Loucy (cell line): ENCODE measurements at regions not wholly inside any gene's neighbourhood (a gene's known extent, or its start where the extent isn't known, plus 50 kb on each side); places are given as distances from the start of the nearest gene placed in this dataset.

Source experiments
- H2AFZ ChIP-seq: fragments of 200-600 bp; sonication (generic); 2 replicates; pipeline ENCODE4 v1.6.0; 2016; ENCODE audit warnings: antibody characterized with exemption, mild to moderate bottlenecking, low read length, moderate library complexity
- H3F3A ChIP-seq: fragments of 200-600 bp; 2 replicates; pipeline ENCODE4 v1.6.0; 2016; ENCODE audit warnings: antibody characterized with exemption, low read depth, mild to moderate bottlenecking
- H3K27me3 ChIP-seq: fragments of 200-600 bp; sonication (generic); 2 replicates; pipeline ENCODE4 v1.6.1; 2014; ENCODE audit warnings: low read length, mild to moderate bottlenecking; ENCODE audit not compliant: insufficient read depth, poor library complexity, severe bottlenecking
- H3K36me3 ChIP-seq: fragments of 200-600 bp; sonication (generic); 2 replicates; pipeline ENCODE4 v1.6.1; 2016; ENCODE audit warnings: low read length; ENCODE audit not compliant: insufficient read depth
- H3K4me1 ChIP-seq: fragments of 200-600 bp; sonication (generic); 2 replicates; pipeline ENCODE4 v1.5.1; 2014; ENCODE audit warnings: low read length, mild to moderate bottlenecking; ENCODE audit not compliant: insufficient read depth, poor library complexity, severe bottlenecking
- H3K4me2 ChIP-seq: fragments of 200-600 bp; sonication (generic); 2 replicates; pipeline ENCODE4 v1.6.0; 2014; ENCODE audit warnings: antibody characterized with exemption, low read length, low read depth, mild to moderate bottlenecking; ENCODE audit not compliant: poor library complexity, severe bottlenecking
- H3K4me3 ChIP-seq: fragments of 200-600 bp; sonication (generic); 2 replicates; pipeline ENCODE4 v1.5.1; 2014; ENCODE audit warnings: low read length, mild to moderate bottlenecking, mixed read lengths; ENCODE audit not compliant: poor library complexity, severe bottlenecking
- H3K79me2 ChIP-seq: fragments of 200-600 bp; sonication (generic); 2 replicates; pipeline ENCODE4 v1.6.1; 2014; ENCODE audit warnings: low read length; ENCODE audit not compliant: insufficient read depth
- H3K9ac ChIP-seq: fragments of 200-600 bp; sonication (generic); 2 replicates; pipeline ENCODE4 v1.6.0; 2014; ENCODE audit warnings: mild to moderate bottlenecking, low read depth, low read length, moderate library complexity; ENCODE audit not compliant: poor library complexity, severe bottlenecking
- H3K9me2 ChIP-seq: fragments of 200-600 bp; sonication (generic); replicated peaks from 2 replicates; pipeline ENCODE4 v1.6.1; 2016; ENCODE audit warnings: low read depth, low read length, mixed read lengths
- H3K9me3 ChIP-seq: fragments of 200-600 bp; sonication (generic); 2 replicates; pipeline ENCODE4 v1.6.1; 2014; ENCODE audit warnings: mild to moderate bottlenecking, antibody characterized with exemption, low read length, low read depth; ENCODE audit not compliant: insufficient read depth
- H4K20me1 ChIP-seq: fragments of 200-600 bp; sonication (generic); 2 replicates; pipeline ENCODE4 v1.6.0; 2014; ENCODE audit warnings: antibody characterized with exemption, low read length, mild to moderate bottlenecking; ENCODE audit not compliant: insufficient read depth, poor library complexity, severe bottlenecking
- CTCF ChIP-seq: fragments of 200-600 bp; sonication (generic); conservative IDR thresholded peaks from 2 replicates; pipeline ENCODE4 v1.5.1; 2014; ENCODE audit warnings: mild to moderate bottlenecking, antibody characterized with exemption, low read length
- EZH2phosphoT487 ChIP-seq: fragments of 200-600 bp; IDR thresholded peaks from 2 replicates; pipeline ENCODE4 v1.6.1; 2018; ENCODE audit warnings: antibody characterized with exemption, mild to moderate bottlenecking, moderate library complexity, borderline replicate concordance

GRCh38 chr14:45970621-45971020 lies 681.0 kb downstream of the RPL10L start:
- Histone ChIP-seq H3K79me2 (no peaks in the 10 kb centered on the region), H3K27me3 (no peaks in the 10 kb centered on the region), H3F3A (no peaks in the 10 kb centered on the region), H2AFZ (no peak overlapping the region), H3K9me2 (no peaks in the 10 kb centered on the region), H3K9me3 (no peaks in the 10 kb centered on the region), H3K4me1 (no peaks in the 10 kb centered on the region), H3K9ac (no peak overlapping the region), H3K4me3 (no peak overlapping the region), H3K36me3 (no peaks in the 10 kb centered on the region), H3K4me2 (no peak overlapping the region), H4K20me1 (no peaks in the 10 kb centered on the region)
- TF ChIP-seq CTCF: no peak
- TF ChIP-seq EZH2phosphoT487: no peak

GRCh38 chr14:45968037-45968436 lies 683.5 kb downstream of the RPL10L start:
- H3K27me3 ChIP-seq: no peaks in the 10 kb centered on the region
- H3K9me2 ChIP-seq: no peaks in the 10 kb centered on the region
- no peaks in the 10 kb centered on the region for H3K79me2 ChIP-seq
- H3K4me3 ChIP-seq: no peak overlapping the region
- no peak overlapping the region for H3K4me2 ChIP-seq
- no peak overlapping the region for H3K9ac ChIP-seq
- no peaks in the 10 kb centered on the region for H3K4me1 ChIP-seq
- no peak overlapping the region for H2AFZ ChIP-seq
- H3K9me3 ChIP-seq: no peaks in the 10 kb centered on the region
- no peak for TF ChIP-seq EZH2phosphoT487
- TF ChIP-seq CTCF: no peak
- H3K36me3 ChIP-seq: no peaks in the 10 kb centered on the region
- no peaks in the 10 kb centered on the region for H4K20me1 ChIP-seq
- no peaks in the 10 kb centered on the region for H3F3A ChIP-seq

- H3K4me2 ChIP-seq: no peak overlapping the region
- no peaks in the 10 kb centered on the region for H3K4me1 ChIP-seq
- H3F3A ChIP-seq: no peaks in the 10 kb centered on the region
- no peaks in the 10 kb centered on the region for H3K36me3 ChIP-seq
- no peak overlapping the region for H3K4me3 ChIP-seq
- no peaks in the 10 kb centered on the region for H4K20me1 ChIP-seq
- H3K9me2 ChIP-seq: no peaks in the 10 kb centered on the region
- no peaks in the 10 kb centered on the region for H3K9me3 ChIP-seq
- H3K9ac ChIP-seq: no peak overlapping the region
- no peak overlapping the region for H2AFZ ChIP-seq
- H3K27me3 ChIP-seq: no peaks in the 10 kb centered on the region
- no peaks in the 10 kb centered on the region for H3K79me2 ChIP-seq
- no peak for TF ChIP-seq CTCF
- TF ChIP-seq EZH2phosphoT487: no peak
These were observed 696.5 kb upstream of the MIS18BP1 start for GRCh38 chr14:45949479-45949878.
